SU-DHL-6 (cell line): ENCODE measurements at regions not wholly inside any gene's neighbourhood (a gene's known extent, or its start where the extent isn't known, plus 50 kb on each side); places are given as distances from the start of the nearest gene placed in this dataset.

ENCODE experiments used
- H2AFZ ChIP-seq: fragments of 200-600 bp; sonication (generic); 2 replicates; pipeline ENCODE4 v1.6.1; 2014; ENCODE audit warnings: low read depth, mild to moderate bottlenecking, moderate library complexity, mixed read lengths, antibody characterized with exemption, low read length; ENCODE audit not compliant: severe bottlenecking
- H3F3A ChIP-seq: fragments of 200-600 bp; shearing (Covaris generic); 2 replicates; pipeline ENCODE4 v1.6.0; 2016; ENCODE audit warnings: antibody characterized with exemption, mild to moderate bottlenecking; ENCODE audit not compliant: insufficient read depth
- H3K27ac ChIP-seq: fragments of 200-600 bp; sonication (generic); 2 replicates; pipeline ENCODE4 v1.5.1; 2016; ENCODE audit warnings: low read depth, mild to moderate bottlenecking, low read length, moderate library complexity, mixed read lengths
- H3K27me3 ChIP-seq: fragments of 200-600 bp; sonication (generic), shearing (Covaris generic); 2 replicates; pipeline ENCODE4 v1.6.0; 2014; ENCODE audit warnings: mild to moderate bottlenecking, low read length
- H3K36me3 ChIP-seq: fragments of 200-600 bp; sonication (generic); 2 replicates; pipeline ENCODE4 v1.6.1; 2014; ENCODE audit warnings: mild to moderate bottlenecking, low read length, mixed read lengths
- H3K4me2 ChIP-seq: fragments of 300-600, 200-600 bp; shearing (Covaris generic), sonication (generic); 2 replicates; pipeline ENCODE4 v1.6.0; 2014; ENCODE audit warnings: low read length, low read depth, mild to moderate bottlenecking; ENCODE audit not compliant: poor library complexity, severe bottlenecking
- H3K4me3 ChIP-seq: fragments of 200-600 bp; sonication (generic); 2 replicates; pipeline ENCODE4 v1.5.1; 2014; ENCODE audit warnings: antibody characterized with exemption, low read length, mild to moderate bottlenecking, mixed read lengths; ENCODE audit not compliant: insufficient read depth, poor library complexity, severe bottlenecking
- H3K79me2 ChIP-seq: fragments of 200-600 bp; sonication (generic); 2 replicates; pipeline ENCODE4 v1.6.1; 2014; ENCODE audit warnings: mild to moderate bottlenecking, low read length, moderate library complexity; ENCODE audit not compliant: insufficient read depth
- H3K9ac ChIP-seq: fragments of 200-600 bp; sonication (generic); 2 replicates; pipeline ENCODE4 v1.7.0; 2014; ENCODE audit warnings: mild to moderate bottlenecking, low read length
- H3K9me2 ChIP-seq: fragments of 200-600 bp; sonication (generic); replicated peaks from 2 replicates; pipeline ENCODE4 v1.6.1; 2014; ENCODE audit warnings: low read length; ENCODE audit not compliant: insufficient read depth
- H3K9me3 ChIP-seq: fragments of 200-600 bp; sonication (generic); 2 replicates; pipeline ENCODE4 v1.6.1; 2014; ENCODE audit warnings: low read length, mixed read lengths; ENCODE audit not compliant: insufficient read depth
- H4K20me1 ChIP-seq: fragments of 200-600 bp; sonication (generic); 2 replicates; pipeline ENCODE4 v1.6.1; 2014; ENCODE audit warnings: low read depth, mild to moderate bottlenecking, antibody characterized with exemption, low read length, moderate library complexity, mixed read lengths
- CTCF ChIP-seq: fragments of 200-600 bp; sonication (generic); IDR thresholded peaks from one replicate; pipeline ENCODE4 v1.5.1; 2017; ENCODE audit warnings: antibody characterized with exemption, mild to moderate bottlenecking, low read length, moderate library complexity; ENCODE audit not compliant: insufficient read depth, poor library complexity, severe bottlenecking
- EZH2phosphoT487 ChIP-seq: fragments of 200-600 bp; sonication (generic), shearing (Covaris generic); conservative IDR thresholded peaks from 2 replicates; pipeline ENCODE4 v1.6.1; 2018; ENCODE audit warnings: mild to moderate bottlenecking, antibody characterized with exemption, low read length, moderate library complexity, mixed read lengths

GRCh38 chr9:108219664-108220063 is 636.1 kb downstream of the ACTL7B start:
- Histone ChIP-seq H3K4me2 (no peak overlapping the region), H3F3A (no peaks in the 10 kb centered on the region), H3K4me3 (no peak overlapping the region), H3K36me3 (no peaks in the 10 kb centered on the region), H3K9ac (no peak overlapping the region), H3K27me3 (no peaks in the 10 kb centered on the region), H3K9me2 (no peaks in the 10 kb centered on the region), H2AFZ (no peak overlapping the region), H3K9me3 (no peaks in the 10 kb centered on the region), H3K79me2 (no peaks in the 10 kb centered on the region), H4K20me1 (no peaks in the 10 kb centered on the region), H3K27ac (no peak overlapping the region)
- no peak for TF ChIP-seq EZH2phosphoT487
- no peak for TF ChIP-seq CTCF

GRCh38 chr9:108217431-108218349 is 638.1 kb downstream of the ACTL7B start:
- Histone ChIP-seq H3K27me3 (no peaks in the 10 kb centered on the region), H3K79me2 (no peaks in the 10 kb centered on the region), H4K20me1 (no peaks in the 10 kb centered on the region), H3K27ac (no peak overlapping the region), H3K9me2 (no peaks in the 10 kb centered on the region), H3K9me3 (no peaks in the 10 kb centered on the region), H3K4me2 (no peak overlapping the region), H3K36me3 (no peaks in the 10 kb centered on the region), H3K9ac (no peak overlapping the region), H3F3A (no peaks in the 10 kb centered on the region), H2AFZ (no peak overlapping the region), H3K4me3 (no peak overlapping the region)
- TF ChIP-seq EZH2phosphoT487 (no peak), CTCF (no peak)

- Histone ChIP-seq H3K9me3 (no peaks in the 10 kb centered on the region), H3K79me2 (no peaks in the 10 kb centered on the region), H3K4me3 (no peak overlapping the region), H3F3A (no peaks in the 10 kb centered on the region), H3K4me2 (no peak overlapping the region), H3K36me3 (no peaks in the 10 kb centered on the region), H2AFZ (no peak overlapping the region), H3K9me2 (no peaks in the 10 kb centered on the region), H3K27ac (no peak overlapping the region), H3K27me3 (no peaks in the 10 kb centered on the region; the same call in 1 of the 2 replicates), H4K20me1 (no peaks in the 10 kb centered on the region), H3K9ac (no peak overlapping the region)
- TF ChIP-seq CTCF: no peak
- no peak for TF ChIP-seq EZH2phosphoT487
Observed at GRCh38 chr9:108213511-108213910, 642.3 kb downstream of the ACTL7B start.
